ENCODE measurements at regions not wholly inside any gene's neighbourhood (a gene's known extent, or its start where the extent isn't known, plus 50 kb on each side); places are given as distances from the start of the nearest gene placed in this dataset.

DNA sequence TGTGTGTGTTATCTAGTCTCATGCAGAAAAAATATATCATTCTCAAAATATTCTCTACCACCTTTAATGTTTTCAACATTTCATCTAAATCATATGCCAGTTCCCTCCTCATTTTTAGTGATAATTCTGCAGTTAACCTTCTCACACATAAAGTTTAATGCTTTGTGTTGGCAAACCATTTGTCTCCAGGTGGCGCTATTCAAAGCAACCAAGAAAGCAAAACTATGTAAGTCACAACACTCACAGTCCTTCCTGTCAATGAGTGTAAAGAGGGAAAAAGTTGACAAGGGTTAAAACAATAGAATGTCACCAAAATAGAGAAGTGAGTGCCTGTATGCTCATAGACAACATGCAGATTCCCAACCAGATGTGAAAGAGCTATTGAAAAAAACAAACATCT is 961.6 kb upstream of the LRRTM1 start:
- no peaks in the 10 kb centered on the region for H3K36me3 ChIP-seq (ENCODE audit: control insufficient read depth, insufficient read depth, low read length)
- no peak for TF ChIP-seq EZH2 (IDR thresholded peaks at IDR 0.05; ENCODE audit: low read length, missing control alignments)
- TF ChIP-seq, protein P1, sequence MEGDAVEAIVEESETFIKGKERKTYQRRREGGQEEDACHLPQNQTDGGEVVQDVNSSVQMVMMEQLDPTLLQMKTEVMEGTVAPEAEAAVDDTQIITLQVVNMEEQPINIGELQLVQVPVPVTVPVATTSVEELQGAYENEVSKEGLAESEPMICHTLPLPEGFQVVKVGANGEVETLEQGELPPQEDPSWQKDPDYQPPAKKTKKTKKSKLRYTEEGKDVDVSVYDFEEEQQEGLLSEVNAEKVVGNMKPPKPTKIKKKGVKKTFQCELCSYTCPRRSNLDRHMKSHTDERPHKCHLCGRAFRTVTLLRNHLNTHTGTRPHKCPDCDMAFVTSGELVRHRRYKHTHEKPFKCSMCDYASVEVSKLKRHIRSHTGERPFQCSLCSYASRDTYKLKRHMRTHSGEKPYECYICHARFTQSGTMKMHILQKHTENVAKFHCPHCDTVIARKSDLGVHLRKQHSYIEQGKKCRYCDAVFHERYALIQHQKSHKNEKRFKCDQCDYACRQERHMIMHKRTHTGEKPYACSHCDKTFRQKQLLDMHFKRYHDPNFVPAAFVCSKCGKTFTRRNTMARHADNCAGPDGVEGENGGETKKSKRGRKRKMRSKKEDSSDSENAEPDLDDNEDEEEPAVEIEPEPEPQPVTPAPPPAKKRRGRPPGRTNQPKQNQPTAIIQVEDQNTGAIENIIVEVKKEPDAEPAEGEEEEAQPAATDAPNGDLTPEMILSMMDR (conservative IDR thresholded peaks at IDR 0.05 in 1 of 2, IDR thresholded peaks at IDR 0.05 in 1 of 2; ENCODE audit: low read depth in 1 of 2, low read length in 2 of 2) = peak in 1 of 2 donors; percentile 31
- no peaks in the 10 kb centered on the region for H3K9me3 ChIP-seq (ENCODE audit: control insufficient read depth, insufficient read depth, low read depth, low read length)
- no peaks in the 10 kb centered on the region for H3K4me1 ChIP-seq (ENCODE audit: control insufficient read depth, extremely low read depth, insufficient read depth, low read length)
- no peak overlapping the region for H3K27ac ChIP-seq (ENCODE audit: insufficient read depth, low read length)
- no peaks in the 10 kb centered on the region for H4K20me1 ChIP-seq (ENCODE audit: control insufficient read depth, extremely low read depth, insufficient read depth, low read length)
- DNase-seq (ENCODE audit: low read depth in 2 of 2) = peak in 1 of 2 donors; percentile 4
- no peaks in the 10 kb centered on the region for H3K79me2 ChIP-seq (ENCODE audit: control insufficient read depth, insufficient read depth, low read length)
- no peak overlapping the region for H3K4me3 ChIP-seq (replicated peaks in 1 of 4; ENCODE audit: control extremely low read depth in 1 of 4, insufficient read depth in 1 of 4, low read depth in 3 of 4, low read length in 4 of 4)
- no peak overlapping the region for H2AFZ ChIP-seq (ENCODE audit: low read length)
- H3K27me3 ChIP-seq (ENCODE audit: control insufficient read depth, insufficient read depth, low read length) = no peaks in the 10 kb centered on the region
- no peak overlapping the region for H3K4me2 ChIP-seq (ENCODE audit: extremely low read depth, insufficient read depth, low read length)
- no peak overlapping the region for H3K9ac ChIP-seq (ENCODE audit: insufficient read depth, low read length)

DNA sequence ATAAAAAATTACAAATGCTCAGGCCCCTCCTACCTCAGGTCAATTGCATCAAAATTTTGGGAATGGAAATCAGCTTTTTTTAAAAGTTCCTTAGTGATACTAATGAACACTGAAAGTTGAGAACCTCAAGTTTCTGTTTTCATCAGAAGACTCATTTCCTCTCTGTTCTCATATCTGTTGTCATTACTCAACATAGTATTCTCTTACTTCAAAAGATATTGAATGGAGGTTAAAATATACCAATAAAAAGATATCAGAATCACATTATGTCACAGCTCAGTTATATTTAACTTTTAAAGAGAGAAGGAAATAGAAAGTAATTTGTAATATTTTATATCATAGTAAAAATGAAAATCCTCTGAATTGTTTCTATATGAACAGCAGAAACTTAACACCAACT is 959.4 kb upstream of the LRRTM1 start:
- Histone ChIP-seq H3K9ac (ENCODE audit: insufficient read depth, low read length) (no peak overlapping the region), H3K9me3 (ENCODE audit: control insufficient read depth, insufficient read depth, low read depth, low read length) (no peaks in the 10 kb centered on the region), H3K4me1 (ENCODE audit: control insufficient read depth, extremely low read depth, insufficient read depth, low read length) (no peaks in the 10 kb centered on the region), H3K27ac (ENCODE audit: insufficient read depth, low read length) (no peak overlapping the region), H3K36me3 (ENCODE audit: control insufficient read depth, insufficient read depth, low read length) (no peaks in the 10 kb centered on the region), H3K27me3 (ENCODE audit: control insufficient read depth, insufficient read depth, low read length) (no peaks in the 10 kb centered on the region), H3K4me2 (ENCODE audit: extremely low read depth, insufficient read depth, low read length) (no peak overlapping the region), H2AFZ (ENCODE audit: low read length) (no peak overlapping the region), H4K20me1 (ENCODE audit: control insufficient read depth, extremely low read depth, insufficient read depth, low read length) (no peaks in the 10 kb centered on the region), H3K79me2 (ENCODE audit: control insufficient read depth, insufficient read depth, low read length) (no peaks in the 10 kb centered on the region), H3K4me3 (replicated peaks in 1 of 4; ENCODE audit: control extremely low read depth in 1 of 4, insufficient read depth in 1 of 4, low read depth in 3 of 4, low read length in 4 of 4) (no peak overlapping the region)
- no peak for TF ChIP-seq EZH2 (IDR thresholded peaks at IDR 0.05; ENCODE audit: low read length, missing control alignments)
- TF ChIP-seq, protein P1 (conservative IDR thresholded peaks at IDR 0.05 in 1 of 2, IDR thresholded peaks at IDR 0.05 in 1 of 2; ENCODE audit: low read depth in 1 of 2, low read length in 2 of 2) = no peak
- DNase-seq (ENCODE audit: low read depth in 2 of 2) = no peak

DNA sequence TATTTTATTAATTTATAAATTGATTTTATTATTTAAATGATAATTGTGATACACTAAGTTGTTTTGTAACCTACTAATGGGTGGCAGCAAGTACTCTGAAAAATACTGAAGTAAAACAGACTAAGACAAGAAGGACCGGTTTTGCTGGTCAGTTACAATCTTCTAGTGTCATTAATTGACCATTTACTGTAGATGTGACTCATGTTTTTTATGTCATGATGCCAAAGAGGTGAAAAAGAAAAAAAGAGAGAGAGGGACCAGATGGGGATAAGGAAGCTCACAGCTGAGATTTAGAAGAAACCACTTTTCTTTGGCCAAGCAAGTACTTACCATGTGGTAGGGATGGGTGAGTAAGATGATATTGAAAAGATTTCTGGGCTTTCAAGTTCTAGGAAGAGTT is 955.8 kb upstream of the LRRTM1 start:
- H2AFZ ChIP-seq (ENCODE audit: low read length) = no peak overlapping the region
- DNase-seq (ENCODE audit: low read depth in 2 of 2) = peak; percentile 1 to 6
- no peak overlapping the region for H3K27ac ChIP-seq (ENCODE audit: insufficient read depth, low read length)
- TF ChIP-seq, protein P1 (conservative IDR thresholded peaks at IDR 0.05 in 1 of 2, IDR thresholded peaks at IDR 0.05 in 1 of 2; ENCODE audit: low read depth in 1 of 2, low read length in 2 of 2) = no peak
- no peak for TF ChIP-seq EZH2 (IDR thresholded peaks at IDR 0.05; ENCODE audit: low read length, missing control alignments)
- no peaks in the 10 kb centered on the region for H3K79me2 ChIP-seq (ENCODE audit: control insufficient read depth, insufficient read depth, low read length)
- H3K4me1 ChIP-seq (ENCODE audit: control insufficient read depth, extremely low read depth, insufficient read depth, low read length) = no peaks in the 10 kb centered on the region
- H3K9ac ChIP-seq (ENCODE audit: insufficient read depth, low read length) = no peak overlapping the region
- no peaks in the 10 kb centered on the region for H3K27me3 ChIP-seq (ENCODE audit: control insufficient read depth, insufficient read depth, low read length)
- no peak overlapping the region for H3K4me2 ChIP-seq (ENCODE audit: extremely low read depth, insufficient read depth, low read length)
- H3K9me3 ChIP-seq (ENCODE audit: control insufficient read depth, insufficient read depth, low read depth, low read length) = no peaks in the 10 kb centered on the region
- no peaks in the 10 kb centered on the region for H3K36me3 ChIP-seq (ENCODE audit: control insufficient read depth, insufficient read depth, low read length)
- no peaks in the 10 kb centered on the region for H4K20me1 ChIP-seq (ENCODE audit: control insufficient read depth, extremely low read depth, insufficient read depth, low read length)
- no peak overlapping the region for H3K4me3 ChIP-seq (replicated peaks in 1 of 4; ENCODE audit: control extremely low read depth in 1 of 4, insufficient read depth in 1 of 4, low read depth in 3 of 4, low read length in 4 of 4)

Data from fibroblast of lung (primary cell).